K562 (cell line): ENCODE measurements at regions not wholly inside any gene's neighbourhood (a gene's known extent, or its start where the extent isn't known, plus 50 kb on each side); places are given as distances from the start of the nearest gene placed in this dataset.

Source experiments
- CCAR2 ChIP-seq: fragments of 200-400 bp; formaldehyde crosslinking; IDR thresholded peaks from 2 replicates; pipeline ENCODE4 v1.6.1; 2017; ENCODE audit warnings: mild to moderate bottlenecking, low read depth, low read length
- CGGBP1 ChIP-seq: fragments of 250-450 bp; sonication (Bioruptor Pico); IDR thresholded peaks from 2 replicates; pipeline ENCODE4 v1.9.0; 2021; ENCODE audit warnings: mild to moderate bottlenecking
- HDAC2 ChIP-seq: fragments of 450-650 bp; IDR thresholded peaks from 2 replicates; pipeline ENCODE4 v1.6.1; 2016; ENCODE audit warnings: mild to moderate bottlenecking
- IRF1 ChIP-seq: sonication (generic); formaldehyde crosslinking; IDR thresholded peaks from 2 replicates; pipeline ENCODE4 v1.8.0; 2022; ENCODE audit warnings: missing genetic modification reagents, mild to moderate bottlenecking, borderline replicate concordance
- JUNB ChIP-seq: fragments of 450-650 bp; formaldehyde crosslinking; conservative IDR thresholded peaks from 2 replicates; pipeline ENCODE4 v1.4.0; 2020; ENCODE audit warnings: mild to moderate bottlenecking
- MNT ChIP-seq, 2 experiments: fragments of 450-650 bp; conservative IDR thresholded peaks; 2 replicates each; pipeline ENCODE4 v1.6.1; 2017; ENCODE audit warnings: mild to moderate bottlenecking in 2 of 2, moderate library complexity in 2 of 2
- POLR3G ChIP-seq: IDR thresholded peaks from 2 replicates; pipeline ENCODE4 v1.6.1; 2011; ENCODE audit not compliant: insufficient read length, insufficient replicate concordance; ENCODE audit errors: extremely low read depth
- RREB1 ChIP-seq: fragments of 250-450 bp; sonication (Bioruptor Pico); IDR thresholded peaks from 2 replicates; pipeline ENCODE4 v1.4.0; 2020
- SMC3 ChIP-seq: conservative IDR thresholded peaks from 2 replicates; pipeline ENCODE4 v1.6.1; 2011; ENCODE audit warnings: low read depth, low read length, improper control_type of control experiment; ENCODE audit not compliant: insufficient read depth
- SNIP1 ChIP-seq: fragments of 450-650 bp; IDR thresholded peaks from 2 replicates; pipeline ENCODE4 v1.7.1; 2017; ENCODE audit warnings: low read depth, mild to moderate bottlenecking
- TCF7L2 ChIP-seq: fragments of 150-350 bp; IDR thresholded peaks from 2 replicates; pipeline ENCODE4 v1.6.1; 2016; ENCODE audit warnings: low read depth, mild to moderate bottlenecking, low read length, moderate library complexity
- ZNF695 ChIP-seq: fragments of 450-650 bp; formaldehyde crosslinking; IDR thresholded peaks from 2 replicates; pipeline ENCODE4 v1.4.0; 2020; ENCODE audit warnings: mild to moderate bottlenecking, moderate library complexity
- ZNF76 ChIP-seq: fragments of 250-450 bp; sonication (Bioruptor Pico); IDR thresholded peaks from 2 replicates; pipeline ENCODE4 v1.4.0; 2020; ENCODE audit warnings: mild to moderate bottlenecking, moderate library complexity, borderline replicate concordance
- ZZZ3 ChIP-seq: fragments of 450-650 bp; IDR thresholded peaks from 2 replicates; pipeline ENCODE4 v1.6.1; 2016; ENCODE audit warnings: antibody characterized with exemption, mild to moderate bottlenecking, moderate library complexity
- TF ChIP-seq, protein P1 (sequence below): fragments of 450-650 bp; formaldehyde crosslinking; IDR thresholded peaks from 2 replicates; pipeline ENCODE4 v1.4.0; 2020; ENCODE audit warnings: mild to moderate bottlenecking, moderate library complexity
- TF ChIP-seq, protein P2 (sequence below): sonication (generic); IDR thresholded peaks from 2 replicates; pipeline ENCODE4 v1.6.1; 2016

DNA sequence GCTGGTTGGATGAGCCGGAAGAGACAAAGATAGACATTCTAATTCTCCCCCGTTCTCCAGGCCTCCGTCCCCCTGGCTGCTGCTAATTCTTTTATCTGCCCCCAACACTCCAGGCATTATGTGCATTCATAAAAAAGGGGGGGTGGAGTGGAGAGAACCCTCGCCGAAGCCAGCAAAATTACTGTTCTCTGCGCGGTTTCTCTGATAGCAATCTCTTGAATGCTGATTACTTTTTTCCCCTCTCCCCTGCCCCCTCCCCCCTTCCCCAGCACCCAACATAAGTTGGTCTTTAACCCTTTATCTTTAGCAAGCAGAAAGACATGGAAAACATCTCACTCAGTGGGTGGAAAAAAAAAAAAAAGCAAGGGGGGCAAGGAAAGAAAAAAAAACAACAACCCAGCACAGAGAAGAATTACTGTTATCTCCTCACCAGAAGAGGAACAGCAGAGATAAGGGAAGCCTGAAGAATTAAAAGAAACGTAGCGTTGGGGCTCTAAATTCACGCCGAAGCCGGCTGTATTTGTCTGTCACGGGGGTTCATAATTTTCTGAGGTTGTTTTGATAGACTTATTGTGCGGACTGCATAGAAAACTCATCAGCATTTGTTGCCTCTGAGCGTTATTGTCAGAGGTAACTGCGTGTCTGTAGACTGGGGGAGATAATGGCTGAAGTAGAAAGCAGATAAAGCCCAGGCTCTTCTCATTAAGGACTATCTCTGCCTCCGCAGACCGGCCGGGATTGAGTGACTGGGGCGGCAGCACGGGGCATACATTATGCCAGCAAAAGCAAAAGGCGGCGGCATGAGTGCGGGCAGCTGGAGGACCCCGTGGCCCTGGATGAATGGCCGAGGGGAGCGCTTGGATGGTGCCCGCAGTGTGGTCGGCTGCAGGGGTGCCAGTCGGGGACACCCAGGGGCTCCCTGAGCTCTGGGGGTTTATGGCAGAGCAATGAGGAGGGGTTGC lies 126.9 kb downstream of the MRM1 start (continued):
- TF ChIP-seq RREB1 (CRISPR knock-in tag) (no peak), ZZZ3 (no peak), HDAC2 (peak; percentile 68), TCF7L2 (no peak), SMC3 (no peak), ZNF76 (CRISPR knock-in tag) (no peak), ZNF695 (CRISPR knock-in tag) (no peak), MNT (conservative IDR thresholded peaks at IDR 0.05) (peak in 1 of 2 experiments; percentile 24; a peak in 2 of 4 replicates), JUNB (CRISPR knock-in tag) (no peak), IRF1 (CRISPR knock-in tag) (no peak), POLR3G (no peak), CCAR2 (no peak; the same call in 1 of the 2 replicates), SNIP1 (no peak), CGGBP1 (CRISPR knock-in tag) (no peak)
- TF ChIP-seq, protein P1, sequence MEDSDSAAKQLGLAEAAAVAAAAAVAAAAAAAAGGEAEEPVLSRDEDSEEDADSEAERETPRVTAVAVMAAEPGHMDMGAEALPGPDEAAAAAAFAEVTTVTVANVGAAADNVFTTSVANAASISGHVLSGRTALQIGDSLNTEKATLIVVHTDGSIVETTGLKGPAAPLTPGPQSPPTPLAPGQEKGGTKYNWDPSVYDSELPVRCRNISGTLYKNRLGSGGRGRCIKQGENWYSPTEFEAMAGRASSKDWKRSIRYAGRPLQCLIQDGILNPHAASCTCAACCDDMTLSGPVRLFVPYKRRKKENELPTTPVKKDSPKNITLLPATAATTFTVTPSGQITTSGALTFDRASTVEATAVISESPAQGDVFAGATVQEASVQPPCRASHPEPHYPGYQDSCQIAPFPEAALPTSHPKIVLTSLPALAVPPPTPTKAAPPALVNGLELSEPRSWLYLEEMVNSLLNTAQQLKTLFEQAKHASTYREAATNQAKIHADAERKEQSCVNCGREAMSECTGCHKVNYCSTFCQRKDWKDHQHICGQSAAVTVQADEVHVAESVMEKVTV (CRISPR knock-in tag), result no peak
- TF ChIP-seq, protein P2, sequence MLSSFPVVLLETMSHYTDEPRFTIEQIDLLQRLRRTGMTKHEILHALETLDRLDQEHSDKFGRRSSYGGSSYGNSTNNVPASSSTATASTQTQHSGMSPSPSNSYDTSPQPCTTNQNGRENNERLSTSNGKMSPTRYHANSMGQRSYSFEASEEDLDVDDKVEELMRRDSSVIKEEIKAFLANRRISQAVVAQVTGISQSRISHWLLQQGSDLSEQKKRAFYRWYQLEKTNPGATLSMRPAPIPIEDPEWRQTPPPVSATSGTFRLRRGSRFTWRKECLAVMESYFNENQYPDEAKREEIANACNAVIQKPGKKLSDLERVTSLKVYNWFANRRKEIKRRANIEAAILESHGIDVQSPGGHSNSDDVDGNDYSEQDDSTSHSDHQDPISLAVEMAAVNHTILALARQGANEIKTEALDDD, result no peak
